NCI-H82 treated with DMSO at 0.1 percent for 48 hours (cell line): ENCODE measurements at regions not wholly inside any gene's neighbourhood (a gene's known extent, or its start where the extent isn't known, plus 50 kb on each side); places are given as distances from the start of the nearest gene placed in this dataset.
"Not testable (repeated sequence)": the region's sequence is repeated elsewhere in the genome, so short reads cannot be mapped to it uniquely, and the experiment has no call there.

Experiments used
- DNase-seq: peaks from one replicate; lab custom pipeline; 2025; ENCODE audit not compliant: unreplicated experiment; lab: John Stamatoyannopoulos, UW

GRCh38 chr15:59791755-59792154 lies 102.6 kb upstream of the BNIP2 start:
- no peak for DNase-seq

DNA sequence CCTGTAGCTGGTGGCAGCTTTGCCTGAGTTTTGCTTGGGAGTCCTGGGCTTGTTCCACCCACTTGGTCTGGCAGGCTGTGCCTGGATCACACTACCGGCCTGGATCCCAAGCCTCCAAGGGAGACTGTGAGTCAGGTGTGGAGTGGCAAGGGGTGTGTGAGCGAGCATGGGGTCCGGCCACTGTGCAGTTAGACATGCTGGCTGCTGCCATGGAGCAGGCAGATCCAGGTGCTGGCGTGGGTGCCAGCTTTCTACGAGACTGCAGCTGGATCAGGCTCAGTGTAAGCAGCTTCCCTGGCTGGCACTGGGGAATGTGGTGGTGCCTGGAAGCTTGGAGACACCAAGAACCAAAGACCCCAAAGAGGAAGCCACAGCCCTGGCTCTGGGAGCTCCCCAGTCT lies 102.0 kb upstream of the BNIP2 start:
- DNase-seq: no peak

DNA sequence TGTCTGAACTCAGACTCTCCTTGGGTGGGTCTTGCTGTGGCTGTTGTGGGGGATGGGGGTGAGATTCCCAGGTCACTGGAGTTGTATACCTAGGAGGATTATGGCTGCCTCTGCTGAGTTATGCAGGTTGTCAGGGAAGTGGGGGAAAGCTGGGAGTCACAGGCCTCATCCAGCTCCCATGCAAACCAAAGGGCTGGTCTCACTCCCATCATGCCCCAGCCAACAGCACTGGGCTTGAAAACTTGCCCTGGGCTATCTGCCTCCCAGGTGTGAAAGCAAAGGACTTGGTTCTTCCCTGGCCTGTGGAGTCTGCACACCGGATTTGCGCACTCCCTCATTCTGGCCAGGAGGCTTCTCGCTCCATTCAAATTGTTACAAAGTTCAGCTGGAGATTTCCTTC lies 97.3 kb upstream of the BNIP2 start:
- DNase-seq: not testable (repeated sequence)

GRCh38 chr15:59785981-59786380 lies 96.9 kb upstream of the BNIP2 start:
- DNase-seq: peak; percentile 84

DNA sequence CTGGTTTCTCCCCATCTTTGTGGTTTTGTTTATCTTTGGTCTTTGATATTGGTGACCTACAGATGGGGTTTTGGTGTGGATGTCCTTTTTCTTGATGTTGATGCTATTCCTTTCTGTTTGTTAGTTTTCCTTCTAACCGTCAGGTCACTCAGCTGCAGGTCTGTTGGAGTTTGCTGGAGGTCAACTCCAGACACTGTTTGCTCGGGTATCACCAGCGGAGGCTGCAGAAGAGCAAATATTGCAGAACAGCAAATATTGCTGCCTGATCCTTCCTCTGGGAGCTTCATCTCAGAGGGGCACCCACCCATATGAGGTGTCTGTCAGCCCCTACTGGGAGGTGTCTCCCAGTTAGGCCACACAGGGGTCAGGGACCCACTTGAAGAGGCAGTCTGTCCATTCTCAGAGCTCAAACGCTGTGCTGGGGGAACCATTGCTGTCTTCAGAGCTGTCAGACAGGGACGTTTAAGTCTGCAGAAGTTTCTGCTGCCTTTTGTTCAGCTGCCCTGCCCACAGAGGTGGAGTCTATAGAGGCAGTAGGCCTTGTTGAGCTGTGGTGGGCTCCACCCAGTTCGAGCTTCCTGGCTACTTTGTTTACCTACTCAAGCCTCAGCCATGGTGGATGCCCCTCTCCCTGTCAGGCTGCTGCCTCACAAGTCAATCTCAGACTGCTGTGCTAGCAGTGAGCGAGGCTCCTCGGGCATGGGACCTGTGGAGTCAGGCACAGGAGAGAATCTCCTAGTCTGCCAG lies 94.8 kb upstream of the BNIP2 start:
- not testable (repeated sequence) for DNase-seq

GRCh38 chr15:59779110-59779509 lies 90.0 kb upstream of the BNIP2 start:
- no peak for DNase-seq

DNA sequence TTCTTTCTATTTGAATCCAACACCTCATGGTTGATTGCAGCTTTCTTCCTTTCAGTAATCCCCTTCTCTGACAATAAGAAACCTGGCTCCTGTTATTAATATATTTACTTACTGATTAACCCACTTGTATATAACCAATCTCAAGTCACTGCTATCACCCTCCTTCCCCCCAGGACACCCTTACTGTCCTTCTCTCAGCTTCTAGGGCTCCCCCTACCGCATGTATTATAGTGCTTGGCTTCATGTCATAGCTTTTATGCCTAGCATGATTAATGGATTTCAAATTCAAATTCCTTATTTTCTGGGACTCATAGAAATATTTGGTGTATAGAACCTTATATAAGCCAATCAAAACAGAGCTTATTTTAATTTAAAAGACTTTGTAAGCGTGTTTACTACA lies 75.7 kb upstream of the BNIP2 start:
- peak; percentile 24 for DNase-seq

DNA sequence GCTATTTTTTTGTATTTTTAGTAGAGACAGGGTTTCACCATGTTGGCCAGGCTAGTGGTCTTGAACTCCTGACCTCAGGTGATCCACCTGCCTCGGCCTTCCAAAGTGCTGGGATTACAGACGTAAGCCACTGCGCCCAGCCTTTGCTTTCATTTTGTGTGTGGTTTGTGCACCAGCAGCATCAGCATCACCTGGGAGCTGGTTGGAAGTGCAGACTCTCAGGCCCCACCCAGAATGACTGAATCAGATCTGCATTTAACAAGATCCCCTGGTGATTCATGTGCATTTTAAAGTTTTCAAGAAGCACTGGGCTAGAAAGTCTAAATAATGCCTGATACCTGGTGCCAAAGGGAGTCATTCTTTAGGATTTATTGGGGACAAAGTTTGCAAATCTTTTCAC lies 73.4 kb upstream of the BNIP2 start:
- DNase-seq: no peak

DNA sequence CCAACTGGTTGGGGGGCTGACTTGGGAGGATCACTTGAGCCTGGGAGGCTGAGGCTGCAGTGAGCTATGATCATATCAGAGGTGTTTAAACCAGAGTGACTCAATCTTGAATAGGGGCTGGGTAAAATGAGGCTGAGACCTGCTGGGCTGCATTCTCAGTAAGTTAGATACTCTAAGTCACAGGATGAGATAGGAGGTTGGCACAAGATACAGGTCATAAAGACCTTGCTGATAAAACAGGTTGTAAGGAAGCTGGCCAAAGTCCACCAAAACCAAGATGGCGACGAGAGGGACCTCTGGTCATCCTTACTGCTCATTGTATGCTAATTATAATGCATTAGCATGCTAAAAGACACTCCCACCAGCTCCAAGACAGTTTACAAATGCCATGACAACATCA lies 71.1 kb upstream of the BNIP2 start:
- not testable (repeated sequence) for DNase-seq

DNA sequence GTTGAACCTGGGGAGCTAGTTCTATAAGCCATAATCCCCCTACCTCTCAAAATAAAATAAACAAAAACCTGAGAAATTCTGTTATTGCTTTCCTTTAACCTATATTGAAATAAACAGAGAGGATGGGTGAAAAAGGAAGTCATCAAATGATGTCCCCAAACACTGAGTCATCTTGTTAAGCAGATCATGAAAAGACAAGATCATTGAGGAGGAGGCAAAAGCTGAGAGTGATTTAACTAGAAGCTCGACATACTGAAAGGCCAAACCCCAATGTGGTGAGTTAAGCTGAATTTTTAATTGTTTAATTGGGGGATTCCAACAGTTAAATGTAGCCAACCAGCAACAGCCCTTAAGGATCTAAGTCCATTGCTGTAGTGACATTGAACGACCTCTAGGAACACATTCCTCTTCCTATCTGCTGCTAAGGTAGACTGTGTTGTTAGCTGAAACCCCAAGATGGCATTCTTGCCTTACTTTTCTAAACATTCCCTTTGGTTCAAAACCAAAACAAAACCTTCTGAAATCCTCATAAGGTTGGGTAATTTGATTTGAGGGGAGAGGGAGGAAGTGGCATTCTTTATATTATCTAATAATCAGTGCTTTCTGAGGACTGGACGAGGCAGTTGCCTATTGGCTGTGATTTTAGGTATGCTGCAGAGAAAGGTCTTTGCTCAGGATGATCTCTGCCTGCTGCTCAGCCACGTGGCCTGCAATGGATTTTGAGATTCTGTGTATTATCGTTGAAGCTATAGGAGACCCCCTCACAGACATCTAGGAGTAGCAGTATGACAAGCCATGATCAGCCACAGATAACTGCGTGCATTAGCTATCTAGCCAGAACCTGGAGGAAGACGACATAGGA lies 62.7 kb upstream of the BNIP2 start:
- peak; percentile 26 for DNase-seq

- DNase-seq: no peak
Measured at GRCh38 chr15:59746777-59747176, 57.7 kb upstream of the BNIP2 start.

DNA sequence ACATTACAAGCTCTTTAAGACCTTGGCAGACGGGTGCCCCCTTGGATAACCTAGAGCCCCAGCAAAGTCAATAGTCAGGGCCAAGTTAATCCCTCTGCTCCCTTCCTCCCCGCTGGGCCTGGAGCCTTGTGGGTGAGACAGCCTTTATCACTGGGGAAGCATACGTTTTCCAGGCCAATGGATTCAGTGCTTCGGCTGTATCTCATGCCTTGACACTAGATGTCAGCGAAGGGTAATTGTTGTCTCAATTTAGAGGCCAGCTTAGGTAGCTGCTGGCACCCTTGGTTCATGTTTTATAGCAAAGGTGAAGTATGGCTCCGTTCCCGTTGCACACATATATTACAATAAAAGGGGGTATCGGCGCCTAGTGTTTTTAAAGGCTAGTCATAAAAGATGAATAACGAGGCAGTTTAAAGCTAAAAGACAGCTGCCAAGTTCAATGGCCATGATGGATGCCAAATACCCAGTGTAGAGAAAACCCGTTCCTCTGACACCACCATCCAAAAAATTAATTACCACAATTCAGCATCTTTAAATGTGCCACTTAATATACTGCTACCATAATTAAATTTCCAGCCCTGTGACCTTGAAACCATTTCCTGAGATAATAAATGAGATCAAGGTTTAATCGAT lies 52.3 kb upstream of the BNIP2 start:
- peak; percentile 73 for DNase-seq

DNA sequence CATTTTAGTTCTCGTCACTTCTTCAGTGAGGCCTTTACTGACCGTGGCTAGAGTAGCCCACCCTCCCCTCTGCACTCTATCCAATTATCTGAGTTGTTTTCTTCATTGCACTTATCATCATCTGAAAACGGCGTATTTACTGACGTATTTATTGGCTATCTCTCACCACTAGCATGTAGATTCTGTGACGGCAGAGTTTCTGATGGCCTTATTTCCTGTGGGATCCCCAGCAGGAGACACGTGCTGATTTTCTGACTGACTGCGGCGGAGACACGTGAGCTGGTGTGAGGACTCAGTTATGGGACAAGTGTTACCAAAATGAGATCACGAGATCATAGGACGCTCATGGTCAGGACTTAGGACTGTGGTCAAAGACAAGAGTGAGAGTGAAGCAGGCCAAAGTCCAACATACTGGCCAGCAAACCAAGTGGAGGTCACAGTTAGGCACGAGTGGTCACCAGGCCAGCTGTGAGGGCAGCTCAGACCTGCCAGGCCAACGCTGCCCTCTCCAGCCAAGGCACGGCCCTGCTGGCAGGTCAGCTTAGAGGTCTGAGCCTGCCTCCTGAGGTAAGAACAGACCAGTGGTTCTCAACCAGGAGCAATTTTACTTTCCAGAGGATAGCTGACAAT lies 50.6 kb upstream of the BNIP2 start:
- DNase-seq: no peak
